SK-N-MC (cell line): ENCODE measurements at regions not wholly inside any gene's neighbourhood (a gene's known extent, or its start where the extent isn't known, plus 50 kb on each side); places are given as distances from the start of the nearest gene placed in this dataset.

ENCODE experiments used
- EZH2 ChIP-seq: fragments of 200-600 bp; sonication (generic); IDR thresholded peaks from one replicate; pipeline ENCODE4 v1.6.1; 2017; ENCODE audit warnings: antibody characterized with exemption
- POLR2AphosphoS5 ChIP-seq: IDR thresholded peaks from 2 replicates; pipeline ENCODE4 v1.6.1; 2012; ENCODE audit warnings: mild to moderate bottlenecking, low read depth, low read length, borderline replicate concordance

GRCh38 chr7:140281960-140282359 is 105.2 kb upstream of the KDM7A start:
- TF ChIP-seq EZH2 (no peak), POLR2AphosphoS5 (no peak)
